SIG-M5 treated with dmso at 0.1 percent for 504 hours (cell line): ENCODE measurements at regions not wholly inside any gene's neighbourhood (a gene's known extent, or its start where the extent isn't known, plus 50 kb on each side); places are given as distances from the start of the nearest gene placed in this dataset.
A peak's percentile ranks its signal among the peaks of the same experiment; 100 is the strongest.

Experiments used
- DNase-seq: peaks from one replicate; lab custom pipeline; 2025; ENCODE audit not compliant: unreplicated experiment; lab: John Stamatoyannopoulos, UW

GRCh38 chr2:120580709-120581108 lies 155.0 kb upstream of the GLI2 start:
- DNase-seq: no peak

- no peak for DNase-seq
Measured at GRCh38 chr2:120583121-120583520, 152.5 kb upstream of the GLI2 start.

GRCh38 chr2:120583851-120584570 lies 151.7 kb upstream of the GLI2 start:
- no peak for DNase-seq

- DNase-seq: no peak
Measured at GRCh38 chr2:120586507-120587278, 149.0 kb upstream of the GLI2 start.

- DNase-seq: no peak
Measured at GRCh38 chr2:120587279-120587996, 148.2 kb upstream of the GLI2 start.

- no peak for DNase-seq
Measured at GRCh38 chr2:120587997-120588336, 147.7 kb upstream of the GLI2 start.

GRCh38 chr2:120589771-120590608 lies 145.7 kb upstream of the GLI2 start:
- DNase-seq: no peak

GRCh38 chr2:120590841-120591240 lies 144.8 kb upstream of the GLI2 start:
- DNase-seq: no peak

GRCh38 chr2:120591572-120591971 lies 144.1 kb upstream of the GLI2 start:
- DNase-seq: no peak

- no peak for DNase-seq
Measured at GRCh38 chr2:120592084-120592483, 143.6 kb upstream of the GLI2 start.

- DNase-seq: no peak
Measured at GRCh38 chr2:120593921-120594686, 141.6 kb upstream of the GLI2 start.

GRCh38 chr2:120594856-120595685 lies 140.6 kb upstream of the GLI2 start:
- DNase-seq: peak; percentile 11

GRCh38 chr2:120595739-120596138 lies 139.9 kb upstream of the GLI2 start:
- no peak for DNase-seq

- DNase-seq: no peak
Measured at GRCh38 chr2:120596191-120596811, 139.4 kb upstream of the GLI2 start.

- DNase-seq: peak; percentile 96
Measured at GRCh38 chr2:120596990-120597594, 138.6 kb upstream of the GLI2 start.

- peak; percentile 86 for DNase-seq
Measured at GRCh38 chr2:120597595-120598193, 138.0 kb upstream of the GLI2 start.

- no peak for DNase-seq
Measured at GRCh38 chr2:120598416-120598815, 137.3 kb upstream of the GLI2 start.

GRCh38 chr2:120599072-120599471 lies 136.6 kb upstream of the GLI2 start:
- DNase-seq: no peak
